ENCODE measurements at regions not wholly inside any gene's neighbourhood (a gene's known extent, or its start where the extent isn't known, plus 50 kb on each side); places are given as distances from the start of the nearest gene placed in this dataset.
"Not testable (repeated sequence)": the region's sequence is repeated elsewhere in the genome, so short reads cannot be mapped to it uniquely, and the experiment has no call there.

- no TSS peak for BruUV-seq (replicated peaks)
- Mint-ChIP-seq H3K27me3 (ENCODE audit: unreplicated experiment) (no peaks in the 10 kb centered on the region), H3K4me3 (ENCODE audit: low read depth, unreplicated experiment) (no peak overlapping the region), H3K36me3 (ENCODE audit: insufficient read depth, unreplicated experiment) (no peaks in the 10 kb centered on the region), H3K4me1 (ENCODE audit: low read depth, unreplicated experiment) (no peaks in the 10 kb centered on the region), H3K9me3 (ENCODE audit: low read depth, unreplicated experiment) (peaks cover 2% of the 10 kb centered on the region), H3K27ac (ENCODE audit: unreplicated experiment) (no peak overlapping the region)
- CTCF ChIA-PET: no interaction called here
- TF ChIP-seq CTCF (IDR thresholded peaks at IDR 0.05; ENCODE audit: unreplicated experiment): no peak
- no peak for DNase-seq
- intact Hi-C loops (cut with micrococcal nuclease; ENCODE audit: unreplicated experiment): no loop called here
These were observed 285.2 kb upstream of the SEMA6A start for GRCh38 chr5:116859666-116860320.

DNA sequence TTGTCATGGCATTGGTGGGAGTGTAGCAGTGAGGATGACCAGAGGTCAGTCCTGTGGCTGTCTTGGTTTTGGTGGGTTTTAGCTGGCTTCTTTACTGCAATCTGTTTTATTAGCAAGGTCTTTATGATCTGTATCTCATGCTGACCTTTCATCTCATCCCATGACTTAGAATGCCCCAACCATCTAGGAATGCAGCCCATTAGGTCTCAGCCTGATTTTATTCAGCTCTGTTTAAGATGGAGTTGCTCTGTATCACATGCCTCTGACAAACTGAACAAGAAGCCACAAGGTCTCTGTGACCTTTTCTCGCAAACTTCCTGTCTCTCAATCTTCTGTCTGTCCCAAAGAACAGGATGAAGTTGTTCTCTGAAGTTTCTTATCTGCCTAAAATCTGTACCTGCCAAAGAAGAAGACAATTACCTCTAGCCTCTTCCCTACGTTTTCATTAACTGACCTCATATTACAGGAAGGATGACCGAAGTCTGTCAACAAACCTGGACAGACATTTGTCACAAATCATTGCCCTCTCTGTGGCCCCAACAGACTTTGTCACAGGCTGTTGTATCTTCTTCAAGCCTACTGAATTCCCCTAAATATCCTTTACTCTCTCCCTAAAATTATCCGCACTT is 284.2 kb upstream of the SEMA6A start:
- Mint-ChIP-seq H3K36me3 (ENCODE audit: insufficient read depth, unreplicated experiment) (no peaks in the 10 kb centered on the region), H3K4me3 (ENCODE audit: low read depth, unreplicated experiment) (no peak overlapping the region), H3K4me1 (ENCODE audit: low read depth, unreplicated experiment) (no peaks in the 10 kb centered on the region), H3K27me3 (ENCODE audit: unreplicated experiment) (no peaks in the 10 kb centered on the region), H3K9me3 (ENCODE audit: low read depth, unreplicated experiment) (peaks cover 2% of the 10 kb centered on the region), H3K27ac (ENCODE audit: unreplicated experiment) (no peak overlapping the region)
- intact Hi-C loops (cut with micrococcal nuclease; ENCODE audit: unreplicated experiment): no loop called here
- BruUV-seq (replicated peaks): no TSS peak
- CTCF ChIA-PET: no interaction called here
- no peak for TF ChIP-seq CTCF (IDR thresholded peaks at IDR 0.05; ENCODE audit: unreplicated experiment)
- DNase-seq: no peak

- H3K36me3 Mint-ChIP-seq (ENCODE audit: insufficient read depth, unreplicated experiment); H3K4me3 Mint-ChIP-seq (ENCODE audit: low read depth, unreplicated experiment); H3K4me1 Mint-ChIP-seq (ENCODE audit: low read depth, unreplicated experiment); H3K27me3 Mint-ChIP-seq (ENCODE audit: unreplicated experiment); H3K9me3 Mint-ChIP-seq (ENCODE audit: low read depth, unreplicated experiment); H3K27ac Mint-ChIP-seq (ENCODE audit: unreplicated experiment); BruUV-seq (replicated peaks); CTCF ChIA-PET; intact Hi-C loops (cut with micrococcal nuclease; ENCODE audit: unreplicated experiment); DNase-seq: not testable (repeated sequence)
These were observed 283.4 kb upstream of the SEMA6A start for GRCh38 chr5:116858020-116858419.

- Mint-ChIP-seq H3K27me3 (ENCODE audit: unreplicated experiment) (no peaks in the 10 kb centered on the region), H3K9me3 (ENCODE audit: low read depth, unreplicated experiment) (no peaks in the 10 kb centered on the region), H3K4me3 (ENCODE audit: low read depth, unreplicated experiment) (no peak overlapping the region), H3K4me1 (ENCODE audit: low read depth, unreplicated experiment) (no peaks in the 10 kb centered on the region), H3K36me3 (ENCODE audit: insufficient read depth, unreplicated experiment) (no peaks in the 10 kb centered on the region), H3K27ac (ENCODE audit: unreplicated experiment) (no peak overlapping the region)
- intact Hi-C loops (cut with micrococcal nuclease; ENCODE audit: unreplicated experiment): no loop called here
- no peak for TF ChIP-seq CTCF (IDR thresholded peaks at IDR 0.05; ENCODE audit: unreplicated experiment)
- CTCF ChIA-PET: no interaction called here
- BruUV-seq (replicated peaks): no TSS peak
- no peak for DNase-seq
These were observed 281.6 kb upstream of the SEMA6A start for GRCh38 chr5:116856271-116856670.

DNA sequence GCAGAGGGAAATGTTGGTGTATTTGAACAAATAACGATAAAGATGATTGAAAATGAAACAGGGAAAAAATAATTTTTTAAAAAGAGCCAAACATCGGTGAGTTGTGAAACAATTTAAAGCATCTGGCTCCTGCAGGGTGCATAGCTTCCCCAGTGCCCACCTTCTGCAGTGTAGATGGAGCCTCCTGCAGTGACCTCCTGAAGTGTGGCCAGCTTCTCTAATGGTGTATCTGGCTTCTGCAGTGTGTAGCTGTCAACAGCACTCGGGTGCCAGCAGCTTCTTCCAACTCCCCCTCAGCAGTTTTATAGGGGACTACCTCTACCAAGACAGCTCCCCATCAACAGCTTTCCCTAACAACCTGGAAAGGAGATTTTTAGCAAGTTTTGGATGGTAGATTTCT is 279.4 kb upstream of the SEMA6A start:
- no peak overlapping the region for H3K27ac Mint-ChIP-seq (ENCODE audit: unreplicated experiment)
- H3K27me3 Mint-ChIP-seq (ENCODE audit: unreplicated experiment): no peaks in the 10 kb centered on the region
- no peak for DNase-seq
- H3K36me3 Mint-ChIP-seq (ENCODE audit: insufficient read depth, unreplicated experiment): no peaks in the 10 kb centered on the region
- CTCF ChIA-PET: interaction anchor here (0.6 to 0.8 kb wide), 2 partner anchors 48 to 275 kb away, joined by 3 to 4 read pairs; no protein-coding TSS in a partner anchor
- no peaks in the 10 kb centered on the region for H3K4me1 Mint-ChIP-seq (ENCODE audit: low read depth, unreplicated experiment)
- no peak for TF ChIP-seq CTCF (IDR thresholded peaks at IDR 0.05; ENCODE audit: unreplicated experiment)
- H3K4me3 Mint-ChIP-seq (ENCODE audit: low read depth, unreplicated experiment): no peak overlapping the region
- no peaks in the 10 kb centered on the region for H3K9me3 Mint-ChIP-seq (ENCODE audit: low read depth, unreplicated experiment)
- intact Hi-C loops (cut with micrococcal nuclease; ENCODE audit: unreplicated experiment): no loop called here
- no TSS peak for BruUV-seq (replicated peaks)
